NK-92 treated with Interleukin-12 subunit alpha and Interleukin-12 subunit beta, amount 100 ng/mL, for 24 hours (cell line): ENCODE measurements at regions not wholly inside any gene's neighbourhood (a gene's known extent, or its start where the extent isn't known, plus 50 kb on each side); places are given as distances from the start of the nearest gene placed in this dataset.
"Not testable (repeated sequence)": the region's sequence is repeated elsewhere in the genome, so short reads cannot be mapped to it uniquely, and the experiment has no call there.

Experiments
- DNase-seq: peaks from one replicate; lab custom pipeline; 2025; lab: John Stamatoyannopoulos, UW

DNA sequence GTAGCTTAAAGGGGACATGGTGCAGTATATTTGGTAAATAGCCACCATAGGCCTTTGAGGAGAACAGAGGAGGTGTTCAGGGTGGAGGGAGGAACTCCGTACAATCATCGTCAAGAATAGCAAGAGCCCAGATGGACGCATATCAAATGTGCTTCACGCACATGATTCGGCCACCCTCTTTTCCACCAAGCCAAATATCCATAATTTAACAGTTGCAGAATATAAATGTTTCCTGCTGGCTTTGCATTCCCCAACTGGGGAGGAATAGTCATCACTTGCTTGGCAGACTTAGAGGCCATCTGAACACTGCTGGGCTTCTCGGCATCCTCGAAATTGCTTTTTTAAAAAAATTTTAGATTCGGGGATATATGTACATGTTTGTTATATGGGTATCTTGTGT is 111.9 kb upstream of the ERCC4 start:
- no peak for DNase-seq

DNA sequence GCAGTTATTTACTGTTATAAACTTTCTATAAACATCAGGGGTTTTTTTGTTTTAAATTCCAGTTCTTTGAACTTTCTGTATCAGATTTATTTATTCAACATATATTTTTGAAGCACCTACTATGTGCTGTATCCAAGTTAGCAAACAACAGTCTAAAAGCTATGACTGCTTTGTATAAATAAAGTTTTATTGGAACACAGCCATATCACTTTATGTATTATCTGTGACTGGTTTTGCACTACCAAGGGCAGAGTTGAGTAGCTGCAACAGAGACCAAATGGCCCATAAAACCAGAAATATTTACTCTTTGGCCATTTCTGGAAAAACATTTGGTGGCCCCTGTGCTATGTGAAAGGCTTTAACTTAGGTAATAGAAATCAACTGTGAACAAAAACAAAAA is 110.2 kb upstream of the ERCC4 start:
- DNase-seq: no peak

DNA sequence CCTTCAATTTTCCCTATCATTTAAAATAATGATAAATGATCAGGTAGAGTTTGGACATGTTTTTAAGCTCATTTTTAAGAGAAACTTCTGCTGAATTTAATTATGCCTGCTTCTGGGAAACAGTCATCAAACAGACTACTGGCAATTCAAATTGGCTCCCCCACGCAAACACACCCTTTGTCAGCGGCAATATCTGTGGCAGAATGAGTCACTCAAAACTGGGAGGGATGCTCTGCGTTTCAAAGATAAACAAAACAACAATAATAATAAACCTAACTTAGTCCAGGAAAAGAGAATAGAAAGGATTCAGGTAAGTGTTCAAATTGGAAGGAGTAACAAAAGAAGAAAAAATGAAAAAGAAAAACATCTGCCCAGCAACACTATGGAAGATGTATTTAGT is 108.1 kb upstream of the ERCC4 start:
- no peak for DNase-seq

DNA sequence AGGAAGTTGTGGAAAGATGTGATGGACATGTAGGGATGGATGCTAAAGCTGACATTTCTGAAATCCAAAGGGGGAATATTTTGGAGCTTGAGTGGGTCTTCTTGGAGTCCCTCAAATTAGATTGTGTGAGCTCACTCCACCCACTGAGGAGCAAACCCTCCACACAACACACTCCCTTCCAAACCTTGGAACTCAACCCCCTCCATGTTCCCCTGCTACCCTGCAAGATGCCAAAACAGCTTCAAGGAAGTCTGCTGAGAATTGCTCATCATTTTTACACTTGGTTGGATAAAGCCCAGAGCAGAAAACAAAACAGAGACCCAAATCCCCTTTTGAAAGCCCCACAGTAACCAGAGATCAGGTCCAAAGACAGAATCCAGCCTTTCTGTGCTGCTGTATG is 103.3 kb upstream of the ERCC4 start:
- no peak for DNase-seq

DNA sequence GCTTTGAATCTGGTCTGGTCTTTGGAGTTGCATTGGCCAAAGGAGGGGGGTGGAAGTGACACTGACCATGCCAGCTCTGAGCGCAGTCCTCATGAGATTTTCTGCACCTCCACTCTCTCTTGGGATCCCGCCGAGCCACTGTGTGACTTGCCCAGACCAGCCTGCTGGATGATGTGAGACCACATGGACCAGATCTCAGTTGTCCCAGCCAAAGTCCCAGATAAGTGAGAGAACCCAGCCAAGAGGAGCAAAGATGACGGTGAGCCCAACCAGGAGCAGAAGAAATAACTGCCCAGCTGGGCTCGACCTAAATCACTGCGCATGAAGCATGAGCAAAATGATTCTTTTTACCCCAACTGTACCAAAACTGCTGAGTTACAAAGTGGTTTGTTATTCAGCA is 96.5 kb upstream of the ERCC4 start:
- no peak for DNase-seq

DNA sequence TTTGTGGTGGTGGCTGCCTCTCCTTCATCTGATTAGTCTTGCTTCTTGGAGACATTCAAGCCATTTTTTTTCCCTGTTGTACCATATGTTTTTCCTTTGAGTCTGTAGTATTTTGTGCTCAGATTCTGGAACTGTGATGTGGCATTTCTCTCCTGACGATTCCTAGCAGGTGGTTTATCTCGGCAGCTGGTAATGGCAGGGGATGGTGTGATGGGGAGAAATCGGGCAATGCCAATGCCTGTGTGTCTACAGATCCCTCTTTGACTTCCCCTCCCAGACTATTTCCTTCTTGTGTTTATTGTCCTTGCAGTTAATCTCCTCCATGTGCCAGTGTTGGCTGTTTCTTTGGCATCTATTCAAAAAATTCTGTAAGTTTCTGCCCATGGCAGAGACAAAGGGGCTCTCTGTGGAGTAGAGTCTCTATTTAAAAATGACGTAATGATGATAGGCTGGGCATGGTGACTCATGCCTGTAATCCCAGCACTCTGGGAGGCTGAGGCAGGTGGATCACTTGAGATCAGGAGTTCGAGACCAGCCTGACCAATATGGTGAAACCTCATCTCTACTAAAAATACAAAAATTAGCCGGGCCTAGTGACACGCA is 90.2 kb upstream of the ERCC4 start:
- DNase-seq: no peak

DNA sequence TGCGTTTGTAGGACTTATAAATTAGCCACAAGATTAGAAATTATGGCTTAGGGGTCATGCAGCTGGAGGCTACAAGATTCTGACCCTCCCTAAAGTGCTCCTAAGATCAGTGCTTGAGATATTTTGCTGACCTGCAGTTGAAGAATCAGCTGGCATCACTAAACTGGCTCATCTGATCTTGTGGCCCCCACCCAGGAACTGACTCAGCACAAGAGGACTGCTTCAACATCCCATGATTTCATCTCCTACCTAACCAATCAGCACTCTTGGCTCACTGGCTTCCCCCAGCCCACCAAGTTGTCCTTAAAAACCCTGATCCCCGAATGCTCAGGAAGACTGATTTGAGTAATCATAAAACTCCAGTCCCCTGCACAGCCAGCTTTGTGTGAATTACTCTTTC is 86.4 kb upstream of the ERCC4 start:
- no peak for DNase-seq

DNA sequence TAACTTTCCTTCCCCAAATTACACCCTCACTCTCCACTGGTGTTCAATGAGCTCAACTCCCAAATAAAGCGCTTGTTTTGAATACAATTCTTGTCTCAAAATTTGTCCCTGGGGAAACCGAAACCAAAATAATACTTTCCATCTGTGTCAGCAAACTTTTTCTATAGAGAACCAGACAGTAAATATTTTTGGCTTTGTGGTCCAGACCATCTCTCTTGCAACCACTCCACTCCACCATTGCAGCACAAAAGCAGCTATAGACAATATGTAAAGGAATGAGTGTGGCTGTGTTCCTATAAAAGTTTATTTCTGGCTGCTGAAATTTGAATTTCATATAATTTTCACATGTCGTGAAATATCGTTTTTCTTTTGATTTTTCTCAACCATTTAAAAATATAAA is 84.6 kb upstream of the ERCC4 start:
- DNase-seq: no peak

DNA sequence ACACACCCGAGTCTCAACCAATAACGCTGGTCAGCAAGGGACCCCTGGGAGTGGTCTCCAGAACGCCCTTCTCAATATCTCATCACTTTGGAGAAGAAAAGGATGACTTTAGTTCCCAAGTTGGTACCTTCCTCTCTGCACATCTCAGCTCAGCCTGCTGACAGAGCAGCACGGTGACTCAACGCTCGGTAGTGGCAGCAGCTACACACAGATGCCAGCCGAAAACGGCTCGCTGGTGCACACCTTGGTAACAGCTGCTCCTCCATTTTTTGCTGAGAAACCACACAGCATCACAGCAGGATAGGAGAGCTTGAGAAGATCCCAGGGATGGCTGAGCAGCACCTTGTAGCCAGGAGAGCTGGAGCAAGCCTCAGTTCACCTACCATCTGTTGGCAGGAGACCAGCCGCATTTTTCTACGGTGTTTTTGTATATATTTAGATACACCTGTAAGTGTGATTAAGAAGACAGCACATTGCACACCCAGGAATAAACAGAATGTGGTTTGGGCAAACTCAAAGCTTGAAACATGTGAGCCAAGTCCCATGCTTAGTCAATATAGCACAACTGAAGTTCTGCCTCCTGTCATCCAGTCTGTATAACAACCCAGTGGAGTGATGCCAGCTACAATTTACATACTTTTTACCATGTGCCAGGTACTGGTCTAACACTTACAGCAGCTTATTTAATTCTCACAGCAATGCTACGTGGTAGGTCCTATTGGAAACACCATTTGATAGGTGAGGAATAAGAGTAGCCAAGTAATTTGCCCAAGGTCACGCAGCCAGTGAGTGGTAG is 83.8 kb upstream of the ERCC4 start:
- DNase-seq: no peak

DNA sequence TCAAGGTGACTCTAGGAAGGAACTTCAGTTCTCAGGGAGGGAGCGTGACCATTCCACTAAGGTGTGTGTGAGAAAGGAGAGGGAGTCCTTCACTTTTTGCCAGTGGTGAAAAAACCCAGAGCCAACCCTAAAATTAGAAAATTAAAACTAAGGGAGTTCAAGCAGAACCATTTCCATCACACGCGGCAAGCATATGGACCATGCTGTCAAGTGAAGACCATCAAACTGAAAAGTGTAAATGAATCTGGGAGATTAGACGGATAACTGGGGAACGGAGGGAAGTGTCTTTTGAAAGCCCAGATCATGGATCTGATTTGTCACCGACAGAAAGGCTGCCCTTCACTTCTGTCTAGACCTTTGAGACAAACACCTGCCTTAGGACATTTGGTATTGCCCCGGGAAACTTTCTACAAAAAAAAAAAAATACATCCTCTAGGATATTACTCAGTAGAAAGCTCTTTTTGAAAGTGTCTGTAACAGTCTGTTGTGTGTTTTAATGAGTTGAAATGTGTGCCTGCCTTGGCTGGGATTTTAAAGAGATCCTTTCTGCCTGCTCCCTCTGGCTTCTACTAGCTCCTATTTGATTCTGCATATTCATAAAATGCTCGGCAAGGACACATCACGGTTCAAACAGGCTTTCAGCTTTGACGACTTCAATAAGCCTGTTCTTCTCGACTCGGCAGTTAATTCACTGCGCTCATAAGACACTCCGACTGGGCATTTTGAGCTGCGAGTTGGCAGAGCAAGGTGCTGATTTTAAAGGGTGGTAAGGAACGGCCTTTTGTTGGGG is 81.4 kb upstream of the ERCC4 start:
- DNase-seq: no peak

DNA sequence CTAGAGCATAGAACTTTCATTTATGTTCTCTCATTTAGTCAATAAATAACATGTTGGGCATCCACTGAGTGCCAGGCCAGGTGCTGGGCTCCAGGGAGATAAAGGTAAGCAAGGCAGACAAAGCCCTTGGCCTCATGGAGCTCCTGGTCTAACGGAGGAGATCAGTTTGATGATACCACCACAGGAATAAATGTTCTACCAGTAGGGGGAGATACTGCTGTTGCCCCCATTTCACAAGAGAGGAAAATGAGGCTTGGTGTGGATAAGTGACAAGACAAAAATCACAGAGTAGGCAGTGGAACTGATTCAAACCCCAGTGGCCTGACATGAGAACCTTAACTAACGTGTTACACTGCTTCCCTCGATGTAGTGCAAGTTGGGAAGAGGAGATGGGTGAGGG is 80.4 kb upstream of the ERCC4 start:
- DNase-seq: no peak

DNA sequence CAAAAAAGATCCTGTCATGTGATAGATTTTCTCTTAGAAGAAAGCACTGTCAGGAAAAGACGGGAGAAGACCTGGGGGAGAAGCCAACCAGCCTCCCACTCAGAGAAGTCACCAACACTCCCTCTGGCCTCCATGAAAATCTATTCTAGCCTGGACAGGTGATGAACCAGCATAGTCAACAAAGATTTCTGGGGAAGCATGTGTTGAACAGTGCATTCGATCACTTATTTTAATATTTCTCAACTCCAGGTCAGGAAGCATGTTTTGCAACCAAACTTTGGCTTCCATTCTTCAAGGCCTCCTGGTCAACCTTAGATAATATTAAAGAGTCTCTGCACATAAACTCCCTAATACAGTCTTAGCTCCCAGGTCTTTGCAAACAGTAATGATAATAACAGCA is 74.7 kb upstream of the ERCC4 start:
- DNase-seq: no peak

DNA sequence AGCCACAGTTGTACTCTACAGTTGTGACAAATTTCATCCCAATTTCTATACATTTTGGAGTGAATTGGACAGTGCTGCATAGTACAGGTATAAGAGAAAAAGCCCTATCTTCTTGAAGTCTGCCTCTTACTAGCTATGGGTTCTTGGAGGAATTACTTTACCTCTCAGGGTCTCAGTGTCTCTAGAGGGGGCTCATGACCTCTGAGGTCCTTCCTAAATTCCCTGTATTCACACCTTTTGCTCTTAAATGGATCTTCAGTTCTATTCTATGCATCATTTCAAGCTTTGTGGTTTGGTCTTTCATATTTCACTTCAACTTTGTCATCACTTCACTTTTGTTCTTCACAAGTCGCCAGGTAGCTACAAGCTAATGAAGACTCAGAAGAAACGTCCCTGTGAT is 71.2 kb upstream of the ERCC4 start:
- DNase-seq: no peak

DNA sequence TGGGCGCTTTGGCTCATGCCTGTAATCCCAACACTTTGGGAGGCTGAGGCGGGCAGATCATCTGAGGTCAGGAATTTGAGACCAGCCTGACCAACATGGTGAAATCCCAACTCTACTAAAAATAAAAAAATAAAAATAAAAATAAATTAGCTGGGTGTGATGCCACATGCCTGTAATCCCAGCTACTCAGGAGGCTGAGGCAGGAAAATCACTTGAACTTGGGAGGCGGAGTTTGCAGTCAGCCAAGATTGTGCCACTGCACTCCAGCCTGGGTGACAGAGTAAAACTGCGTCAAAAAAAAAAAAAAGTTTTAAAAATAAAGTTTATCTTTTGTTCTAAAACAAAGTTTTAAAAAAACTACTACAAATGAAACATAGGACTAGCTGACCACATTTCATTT is 69.8 kb upstream of the ERCC4 start:
- not testable (repeated sequence) for DNase-seq

DNA sequence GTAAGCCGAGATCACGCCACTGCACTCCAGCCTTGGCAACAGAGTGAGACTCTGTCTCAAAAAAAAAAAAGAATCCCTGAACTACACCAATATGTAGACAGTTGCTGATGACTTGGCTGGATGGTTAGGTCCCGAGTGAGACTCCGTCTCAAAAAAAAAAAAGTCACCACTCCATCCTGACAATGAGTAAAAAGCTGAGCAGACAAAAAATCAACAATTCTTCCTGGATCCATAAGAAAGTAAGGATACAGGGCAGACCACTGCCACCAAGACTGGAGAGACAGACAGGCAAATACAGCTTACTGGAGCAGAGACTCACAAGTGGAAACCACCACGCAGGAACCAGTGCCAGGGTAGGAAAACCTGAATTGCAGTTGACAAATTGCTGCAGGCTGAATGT is 67.1 kb upstream of the ERCC4 start:
- no peak for DNase-seq

DNA sequence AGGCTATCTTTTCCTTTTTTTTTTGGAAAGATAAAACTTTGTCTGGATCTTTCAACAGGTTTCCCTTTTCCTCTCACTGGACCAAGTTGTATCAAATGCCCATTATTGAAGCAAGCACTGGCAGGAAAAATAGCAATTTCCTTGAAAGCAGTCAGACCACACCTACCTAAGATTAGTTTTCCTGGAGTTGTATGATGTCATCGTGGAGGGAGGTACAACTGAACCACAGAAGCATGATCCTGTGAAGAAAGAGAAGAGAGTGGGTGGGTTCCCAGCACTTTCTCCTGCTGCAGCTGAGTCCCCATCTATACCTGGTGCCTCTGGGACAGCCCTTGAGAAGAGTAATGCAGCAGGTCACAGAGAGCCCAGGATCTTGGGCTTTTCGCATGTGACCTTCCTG is 63.6 kb upstream of the ERCC4 start:
- no peak for DNase-seq

DNA sequence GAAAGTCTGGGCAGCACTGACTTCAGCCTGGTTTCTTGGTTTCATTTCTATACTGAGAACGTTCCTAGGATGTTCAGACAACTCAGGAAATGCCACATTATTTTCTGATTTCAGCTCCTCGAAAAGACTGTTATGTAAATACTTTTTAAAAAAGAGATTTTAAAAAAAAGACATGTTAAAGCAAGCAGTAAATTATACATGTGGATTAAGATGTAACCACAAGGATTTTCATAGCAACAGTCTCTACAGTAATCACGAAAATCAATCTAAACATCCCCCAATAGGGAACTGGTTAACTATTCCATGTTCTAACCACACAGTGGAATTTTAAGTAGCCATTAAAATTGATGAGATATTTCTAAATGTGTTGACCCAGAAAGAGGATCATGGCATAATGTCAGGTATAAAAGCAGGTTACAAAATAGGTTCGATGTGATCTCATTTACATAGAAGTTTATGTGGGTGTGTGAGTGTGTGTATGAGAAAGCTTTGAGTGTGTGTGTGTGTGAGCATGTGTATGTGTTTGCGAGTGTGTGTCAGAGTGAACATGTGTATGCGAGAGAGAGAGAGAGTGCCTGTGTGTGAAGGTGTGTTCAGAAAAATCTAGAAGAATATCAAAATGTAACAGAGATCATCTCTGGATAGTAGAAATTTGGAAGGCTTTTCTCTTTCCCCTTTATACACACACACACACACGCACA is 63.0 kb upstream of the ERCC4 start:
- DNase-seq: no peak

DNA sequence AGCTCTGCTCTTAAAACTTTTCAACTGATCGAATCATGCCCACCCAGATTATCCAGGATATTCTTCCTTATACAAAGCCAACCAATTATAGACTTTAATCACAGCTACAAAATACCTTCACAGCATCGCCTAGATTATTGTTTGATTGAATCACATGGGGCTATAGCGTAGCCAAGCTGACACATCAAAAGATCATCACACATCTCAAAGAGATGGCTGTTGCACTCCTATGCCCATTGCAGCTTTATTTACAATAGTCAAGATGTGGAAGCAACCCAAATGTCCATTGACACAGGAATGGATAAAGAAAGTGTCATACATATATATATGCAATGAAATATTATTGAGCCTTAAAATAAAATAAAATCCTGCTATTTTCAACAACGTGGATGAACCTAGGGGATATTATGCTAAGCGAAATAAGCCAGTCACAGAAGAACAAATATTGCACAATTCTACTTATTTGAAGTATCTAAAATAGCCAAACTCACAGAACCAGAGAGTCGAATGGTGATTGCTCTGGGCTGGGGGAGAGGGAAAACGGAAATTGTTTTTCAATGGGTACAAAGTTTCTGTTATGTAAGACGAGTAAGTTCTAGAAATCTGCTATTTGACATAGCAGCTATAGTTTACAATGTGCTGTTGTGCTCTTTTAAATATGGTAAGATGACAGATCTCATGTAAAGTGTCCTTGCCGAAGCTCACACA is 60.9 kb upstream of the ERCC4 start:
- no peak for DNase-seq

DNA sequence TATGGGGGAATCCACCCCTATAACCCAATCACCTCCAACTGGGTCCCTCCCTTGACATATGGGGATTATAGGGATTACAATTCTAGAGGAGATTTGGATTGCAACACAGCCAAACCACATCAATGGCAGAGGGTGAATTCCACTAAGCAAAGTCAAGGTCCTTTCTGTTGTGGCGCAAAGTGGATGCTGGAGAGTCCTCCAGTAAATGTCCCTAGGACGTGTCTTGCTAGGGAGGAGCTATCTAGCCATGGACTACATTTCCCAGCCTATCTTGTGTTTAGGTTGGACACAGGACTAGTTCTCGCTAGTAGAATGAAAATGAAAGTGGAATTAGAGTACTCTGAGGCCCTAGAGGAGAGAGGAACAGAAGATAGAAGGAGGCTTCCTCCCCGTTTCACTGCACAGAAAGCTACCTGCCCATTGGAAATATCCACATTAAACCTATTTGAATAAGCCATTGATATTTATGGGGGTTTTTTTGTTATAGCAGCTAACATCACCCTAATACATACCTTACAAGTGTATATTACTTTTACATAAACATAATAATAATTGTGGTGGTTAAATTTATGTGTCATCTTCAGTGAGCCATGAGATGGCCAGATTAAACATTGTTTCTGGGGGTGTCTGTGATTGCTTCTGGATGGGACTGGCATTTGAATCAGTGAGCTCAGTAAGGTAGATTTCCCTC is 56.7 kb upstream of the ERCC4 start:
- no peak for DNase-seq

DNA sequence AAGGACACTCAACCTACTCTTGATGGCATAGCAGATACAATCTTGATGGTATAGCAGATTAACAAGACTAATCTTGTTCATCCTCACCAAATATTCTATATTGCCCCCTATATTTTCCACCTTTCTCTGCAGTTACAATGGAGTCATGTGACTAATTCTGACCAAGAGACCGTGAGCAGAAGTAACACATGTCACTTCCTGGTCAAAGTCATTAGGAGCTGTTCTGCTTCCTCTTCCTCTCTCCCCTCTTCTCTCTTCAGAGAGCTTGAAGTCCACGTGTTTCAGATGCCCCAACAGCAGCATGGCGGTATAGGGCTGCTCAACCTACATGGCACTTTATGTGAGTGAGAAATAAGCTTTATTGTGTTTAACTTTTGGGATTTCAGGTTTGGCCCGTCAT is 55.3 kb upstream of the ERCC4 start:
- no peak for DNase-seq

DNA sequence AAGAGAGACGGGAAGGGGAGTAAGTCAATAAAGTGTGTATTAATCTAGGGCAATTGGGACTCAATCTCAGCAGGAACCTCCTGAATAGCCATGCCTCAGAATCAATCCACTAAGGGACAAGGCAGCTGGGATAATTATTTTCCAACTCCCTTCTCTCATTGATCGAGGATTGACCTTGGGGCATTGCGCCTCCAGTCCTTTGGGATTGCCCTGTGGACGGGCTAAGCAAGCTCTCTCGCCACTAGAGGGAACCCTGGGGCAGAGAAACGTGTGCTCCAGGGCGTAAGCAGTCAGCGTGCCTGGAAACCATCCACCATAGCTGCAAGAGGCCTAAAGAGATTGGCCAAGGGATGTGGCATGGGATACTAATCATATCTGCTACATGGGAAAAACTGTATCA is 53.9 kb upstream of the ERCC4 start:
- peak; percentile 7 for DNase-seq
